Stimulated activated CD4-positive, alpha-beta T cell treated with anti-CD3 and anti-CD28 coated beads, Interleukin-4, amount 100 ng/mL, for 1 hour (primary cell): ENCODE measurements at regions not wholly inside any gene's neighbourhood (a gene's known extent, or its start where the extent isn't known, plus 50 kb on each side); places are given as distances from the start of the nearest gene placed in this dataset.

Source experiments
- DNase-seq: peaks from one replicate; pipeline ENCODE4 v3.0.0-alpha.2; 2020

- DNase-seq: no peak
These were observed 586.4 kb upstream of the SEMA3D start for GRCh38 chr7:85773116-85773728.

GRCh38 chr7:85771516-85771915 lies 584.7 kb upstream of the SEMA3D start:
- DNase-seq: no peak

- no peak for DNase-seq
These were observed 583.5 kb upstream of the SEMA3D start for GRCh38 chr7:85770332-85770731.

GRCh38 chr7:85765698-85766298 lies 578.9 kb upstream of the SEMA3D start:
- DNase-seq: no peak

GRCh38 chr7:85764034-85764433 lies 577.2 kb upstream of the SEMA3D start:
- no peak for DNase-seq

DNA sequence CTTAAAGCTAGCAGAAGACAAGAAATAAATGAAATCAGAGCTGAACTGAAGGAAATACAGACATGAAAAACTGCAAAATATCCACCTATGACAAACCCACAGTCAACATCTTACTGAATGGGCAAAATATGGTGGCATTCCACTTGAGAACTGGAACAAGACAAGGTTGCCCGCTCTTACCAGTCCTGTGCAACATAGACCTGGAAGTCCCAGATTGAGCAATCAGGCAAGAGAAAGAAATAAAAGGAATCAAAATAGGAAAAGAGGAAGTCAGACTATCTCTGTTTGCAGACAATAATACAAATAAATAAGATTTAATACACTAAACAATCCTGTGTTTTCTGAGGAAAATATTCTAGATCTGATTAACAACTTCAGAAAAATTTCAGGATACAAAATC lies 570.5 kb upstream of the SEMA3D start:
- DNase-seq: no peak

- no peak for DNase-seq
These were observed 563.6 kb upstream of the SEMA3D start for GRCh38 chr7:85750454-85750949.

DNA sequence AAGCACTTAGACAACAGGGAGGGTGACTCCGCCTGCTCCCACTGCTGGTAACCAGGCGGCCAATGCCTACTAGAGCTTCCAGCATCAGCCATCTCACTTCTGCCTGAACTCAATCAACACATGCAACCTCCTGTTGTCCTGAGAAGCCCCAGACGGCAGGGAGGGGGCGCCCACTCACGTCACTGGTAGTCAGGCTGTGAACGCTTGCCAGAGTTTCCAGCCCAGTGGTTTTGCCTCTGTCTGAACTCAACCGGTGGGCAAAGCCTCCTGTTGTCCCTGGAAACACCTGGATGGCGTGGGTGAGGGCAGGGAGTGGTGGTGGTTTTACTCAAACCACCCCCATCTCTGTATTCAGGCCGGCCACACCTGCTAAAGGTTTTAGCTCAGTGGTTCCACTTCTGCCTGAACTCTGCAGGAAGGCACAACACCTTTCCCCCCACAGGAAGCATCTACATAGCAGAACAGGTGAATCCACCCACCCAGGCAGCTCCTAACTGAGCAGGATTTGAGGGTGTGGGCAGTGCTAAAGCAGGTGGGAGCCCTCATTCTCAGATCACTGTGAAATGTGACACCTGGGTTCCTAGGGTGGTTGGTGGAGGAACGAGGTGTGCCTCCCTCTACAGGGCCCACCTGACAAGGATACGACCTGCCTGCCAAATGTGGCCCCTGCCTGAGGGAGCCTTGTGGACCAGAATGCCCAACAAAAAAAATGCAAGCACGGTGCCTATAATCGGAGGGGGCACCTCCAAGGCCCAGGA lies 563.0 kb upstream of the SEMA3D start:
- DNase-seq: no peak

- no peak for DNase-seq
These were observed 562.0 kb upstream of the SEMA3D start for GRCh38 chr7:85748861-85749260.

DNA sequence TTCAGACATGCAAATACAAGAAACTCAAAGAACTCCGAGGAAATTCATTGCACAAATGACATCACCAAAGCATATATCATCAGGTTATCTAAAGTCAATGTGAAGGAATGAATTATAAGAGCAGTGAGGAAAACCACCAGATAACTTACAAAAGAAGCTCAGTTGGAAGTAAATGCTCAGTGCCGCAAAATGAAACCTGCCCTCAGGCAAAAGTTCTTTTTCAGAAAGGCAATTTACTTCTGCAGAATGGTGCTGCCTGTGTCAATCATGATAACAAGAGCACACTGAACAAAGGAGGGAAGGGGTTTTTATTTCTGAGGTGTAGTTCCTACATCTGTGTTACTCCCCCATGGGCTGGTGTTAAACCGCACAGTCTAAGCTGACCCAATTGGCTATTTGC lies 550.6 kb upstream of the SEMA3D start:
- DNase-seq: no peak

- DNase-seq: no peak
These were observed 549.2 kb upstream of the SEMA3D start for GRCh38 chr7:85736085-85736484.

DNA sequence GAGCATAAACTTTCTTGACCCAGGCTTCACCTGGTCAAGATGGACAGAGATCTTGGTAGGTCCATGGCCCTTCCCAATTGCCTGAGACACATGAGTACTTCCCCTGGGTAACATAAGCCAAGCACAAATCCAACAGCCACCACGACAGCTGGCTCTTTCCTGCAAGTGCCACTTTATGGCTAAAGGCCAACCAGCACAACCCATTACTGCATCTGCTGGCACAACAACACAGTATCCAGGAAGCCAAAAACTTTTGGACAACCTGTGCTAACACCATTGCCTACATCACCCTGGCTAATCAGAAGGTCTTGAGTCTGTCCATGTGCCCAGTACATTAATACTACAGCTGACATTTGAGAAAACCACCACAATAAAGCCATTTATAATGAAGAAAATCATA lies 548.0 kb upstream of the SEMA3D start:
- no peak for DNase-seq

DNA sequence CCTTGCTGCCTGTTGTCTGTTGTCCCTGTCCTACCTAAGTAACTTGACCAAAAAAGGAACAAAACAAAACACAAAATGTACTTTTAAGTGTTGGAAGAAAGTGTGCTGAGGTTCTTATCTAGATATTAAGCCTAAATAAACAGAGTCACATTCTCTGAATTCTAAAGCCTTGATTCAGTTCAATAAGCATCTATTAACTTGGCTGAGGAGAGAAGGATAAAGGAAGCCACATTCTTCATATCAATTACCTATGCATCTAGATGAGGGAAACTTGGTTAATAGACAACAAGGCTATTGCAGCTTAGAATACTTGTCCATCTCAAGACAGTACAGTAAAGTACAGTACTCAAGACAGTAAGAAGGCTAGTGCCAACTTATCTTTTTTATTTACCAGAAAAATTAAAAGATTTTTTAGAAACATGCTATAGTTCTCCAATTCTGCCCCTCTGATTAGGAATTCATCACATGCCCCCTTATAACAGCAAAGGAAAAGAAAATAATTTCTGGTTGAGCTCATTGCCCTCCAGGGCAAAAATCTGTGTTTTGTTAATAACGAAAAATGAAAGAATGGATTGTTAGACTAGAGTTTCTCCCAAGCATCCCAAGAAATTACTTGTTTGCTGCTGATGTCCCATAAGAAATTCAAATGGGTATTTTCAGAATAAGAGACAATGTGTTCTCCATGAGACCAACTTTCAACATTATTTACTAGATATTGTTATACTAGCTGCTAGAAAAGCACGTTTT lies 546.5 kb upstream of the SEMA3D start:
- no peak for DNase-seq

DNA sequence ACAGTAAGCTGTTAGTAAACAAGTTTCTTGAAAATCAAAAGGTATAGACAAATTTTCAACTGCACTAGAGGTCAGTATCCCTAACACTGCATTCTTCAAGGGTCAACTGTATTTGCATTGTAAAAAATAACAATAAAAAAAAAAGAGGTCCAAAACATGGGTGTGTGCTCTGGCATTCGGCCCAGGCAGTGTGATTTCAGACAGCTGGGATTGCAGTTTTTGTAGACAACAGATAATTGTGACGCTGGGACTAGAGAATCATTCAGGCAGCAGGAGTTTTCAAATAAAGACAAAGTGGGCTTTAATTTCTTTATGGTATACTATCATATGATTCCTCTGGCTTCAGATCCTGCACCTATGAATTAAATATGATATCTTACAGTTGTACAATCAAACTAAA lies 543.2 kb upstream of the SEMA3D start:
- DNase-seq: no peak

GRCh38 chr7:85725026-85725425 lies 538.2 kb upstream of the SEMA3D start:
- DNase-seq: no peak

DNA sequence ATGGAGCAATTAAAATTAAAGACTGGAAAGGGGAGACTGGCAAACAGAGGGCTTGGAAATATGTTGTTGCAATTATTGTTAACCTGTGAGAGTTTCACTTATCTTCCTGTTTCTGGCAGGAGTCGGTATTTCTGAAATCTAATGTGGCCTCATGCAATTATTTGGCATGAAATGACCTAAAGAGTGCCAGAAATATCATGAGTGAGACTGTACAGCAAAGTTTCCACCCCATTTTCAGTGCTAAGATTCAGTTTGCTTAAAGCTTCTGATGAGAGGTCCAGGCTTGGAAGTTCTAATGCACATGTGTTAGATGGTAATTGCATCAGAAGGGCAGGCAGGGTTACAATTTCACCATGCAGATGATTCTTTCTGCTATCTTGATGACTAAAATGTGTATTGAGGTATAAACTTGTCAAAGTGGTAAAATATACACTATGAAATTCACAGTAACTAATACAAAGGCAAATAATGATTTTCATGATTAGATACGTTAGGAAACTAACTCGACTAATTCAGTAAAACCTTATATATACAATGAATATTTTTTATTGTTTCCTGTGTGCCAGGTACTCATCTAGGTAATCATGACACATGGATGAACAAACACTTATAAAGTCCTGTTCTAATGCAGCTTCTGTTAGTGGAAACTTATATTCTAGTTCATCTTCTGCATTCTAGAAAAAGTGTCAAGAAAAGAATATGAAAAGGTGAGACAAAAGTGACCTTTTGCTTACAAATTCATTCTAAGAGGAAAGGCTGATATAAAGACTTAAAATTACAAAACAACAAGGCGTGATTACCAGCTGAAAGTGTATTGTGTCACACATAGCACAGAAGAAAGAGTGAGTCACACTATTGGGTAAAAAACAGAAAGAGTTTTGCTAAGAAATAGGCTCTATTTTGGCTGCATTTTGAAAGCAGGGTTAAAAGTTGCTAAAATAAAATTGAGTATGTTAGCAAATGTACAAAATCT lies 533.4 kb upstream of the SEMA3D start:
- DNase-seq: no peak

DNA sequence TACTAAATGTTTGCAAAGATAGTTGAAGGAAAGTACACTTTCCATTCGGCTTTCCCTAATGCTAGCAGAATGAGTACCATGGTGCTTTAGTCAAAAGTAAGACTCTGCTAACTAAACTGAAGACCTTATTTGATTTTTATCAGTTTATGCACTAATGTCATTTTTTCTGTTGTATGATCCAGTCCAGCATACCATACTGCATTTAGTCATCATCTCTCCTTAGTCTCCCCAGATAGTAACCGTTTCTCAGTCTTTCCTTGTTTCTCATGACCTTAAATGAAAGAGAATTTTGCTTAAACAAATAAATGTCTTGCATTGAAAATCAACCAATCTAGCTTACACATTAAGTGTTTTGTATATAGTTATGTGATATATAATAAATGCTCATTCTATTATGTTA lies 529.5 kb upstream of the SEMA3D start:
- DNase-seq: no peak

DNA sequence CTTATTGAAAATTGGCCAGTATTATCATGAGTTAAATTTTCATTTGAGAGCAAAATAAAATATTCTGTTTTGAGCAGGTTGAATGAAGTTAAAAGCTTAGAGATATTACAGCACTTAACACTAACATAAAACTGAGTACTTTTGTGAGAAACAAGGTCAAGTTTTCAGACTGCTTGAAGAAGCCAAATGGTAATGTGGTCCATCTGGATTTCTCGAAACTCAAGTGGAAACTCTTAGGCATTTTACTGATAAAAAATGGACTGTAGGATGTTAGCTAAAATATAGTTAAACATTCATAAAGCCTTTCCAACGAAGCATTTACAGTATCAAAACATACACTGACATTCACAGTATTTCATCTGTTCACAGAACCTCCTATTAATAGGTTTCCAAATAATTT lies 528.1 kb upstream of the SEMA3D start:
- no peak for DNase-seq

DNA sequence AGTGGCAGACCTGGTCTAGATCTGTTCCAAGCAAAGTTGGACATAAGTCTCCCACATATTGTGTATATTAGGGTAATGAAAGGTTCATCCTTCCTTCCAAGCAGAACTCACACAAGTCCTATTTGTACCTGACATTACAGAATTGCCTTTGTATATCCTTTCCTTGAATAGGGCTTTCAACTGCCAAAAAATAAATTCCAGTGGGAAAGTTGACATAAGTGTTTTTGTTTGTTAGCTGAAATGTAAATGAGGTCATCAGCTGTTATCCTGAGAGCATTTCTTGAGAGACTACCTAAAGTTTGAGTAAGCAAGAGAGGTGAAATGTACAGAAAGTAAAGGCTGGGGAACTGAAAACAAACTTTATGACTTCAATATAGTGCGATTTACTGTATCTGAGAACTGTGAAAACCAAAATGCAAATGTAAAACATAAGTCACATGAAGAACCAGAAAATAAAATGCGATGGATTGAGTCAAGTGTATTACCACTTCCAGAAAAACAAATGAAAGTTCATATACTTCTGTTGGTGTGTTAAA lies 527.3 kb upstream of the SEMA3D start:
- no peak for DNase-seq

GRCh38 chr7:85713171-85713570 lies 526.3 kb upstream of the SEMA3D start:
- no peak for DNase-seq

- DNase-seq: no peak
These were observed 525.0 kb upstream of the SEMA3D start for GRCh38 chr7:85711894-85712293.

DNA sequence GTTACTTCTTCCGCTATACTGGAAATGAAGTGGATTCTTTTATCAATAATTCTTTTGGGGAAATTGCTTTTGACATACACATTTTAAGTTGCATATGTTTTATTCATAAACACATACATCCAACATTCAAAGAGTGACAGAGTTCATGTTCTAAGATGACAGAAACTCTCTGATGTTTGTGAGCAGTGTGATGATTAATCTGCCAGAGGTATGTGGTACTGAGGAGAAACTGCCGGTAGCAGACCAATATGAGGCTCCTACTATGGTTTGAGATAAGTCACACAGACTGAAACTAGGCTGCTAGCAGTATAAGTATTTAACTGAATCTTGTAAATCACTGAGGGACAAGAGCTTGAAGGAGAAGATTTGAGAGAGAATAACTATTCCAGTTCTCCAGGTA lies 524.1 kb upstream of the SEMA3D start:
- DNase-seq: no peak
